PC-3 (cell line): ENCODE measurements at regions not wholly inside any gene's neighbourhood (a gene's known extent, or its start where the extent isn't known, plus 50 kb on each side); places are given as distances from the start of the nearest gene placed in this dataset.

ENCODE experiments used
- EZH2 ChIP-seq: fragments of 300-600 bp; sonication (generic); IDR thresholded peaks from one replicate; pipeline ENCODE4 v1.6.1; 2017; ENCODE audit warnings: antibody characterized with exemption, mild to moderate bottlenecking, low read length; ENCODE audit not compliant: unreplicated experiment
- EZH2phosphoT487 ChIP-seq: fragments of 300-600 bp; sonication (generic); IDR thresholded peaks from 2 replicates; pipeline ENCODE4 v1.6.1; 2018; ENCODE audit warnings: mild to moderate bottlenecking, antibody characterized with exemption, low read length, borderline replicate concordance
- TF ChIP-seq, protein P1 (sequence below): fragments of 300-600 bp; sonication (generic); conservative IDR thresholded peaks from 2 replicates; pipeline ENCODE4 v1.5.1; 2017; ENCODE audit warnings: antibody characterized with exemption, low read depth, mild to moderate bottlenecking, low read length

DNA sequence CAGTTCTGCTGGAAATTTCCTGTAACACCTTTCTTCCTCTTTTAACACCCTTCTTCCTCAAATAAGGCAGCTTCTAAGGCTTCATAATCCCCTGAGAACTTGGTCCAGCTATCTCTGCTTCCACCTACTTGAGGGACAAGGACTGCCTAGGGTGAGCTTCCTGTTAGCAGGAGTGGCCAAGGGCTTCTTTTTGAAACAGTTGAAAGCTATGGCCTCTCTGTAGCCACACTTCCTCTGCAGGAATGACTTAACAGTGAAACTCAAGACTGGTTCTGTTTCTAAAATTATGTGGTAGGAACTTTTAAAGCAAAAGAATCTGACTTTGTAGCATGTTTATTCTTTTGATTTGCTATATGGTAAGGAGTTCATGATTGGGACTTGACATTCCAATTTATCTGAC lies 108.5 kb upstream of the WDR1 start:
- TF ChIP-seq, protein P1, sequence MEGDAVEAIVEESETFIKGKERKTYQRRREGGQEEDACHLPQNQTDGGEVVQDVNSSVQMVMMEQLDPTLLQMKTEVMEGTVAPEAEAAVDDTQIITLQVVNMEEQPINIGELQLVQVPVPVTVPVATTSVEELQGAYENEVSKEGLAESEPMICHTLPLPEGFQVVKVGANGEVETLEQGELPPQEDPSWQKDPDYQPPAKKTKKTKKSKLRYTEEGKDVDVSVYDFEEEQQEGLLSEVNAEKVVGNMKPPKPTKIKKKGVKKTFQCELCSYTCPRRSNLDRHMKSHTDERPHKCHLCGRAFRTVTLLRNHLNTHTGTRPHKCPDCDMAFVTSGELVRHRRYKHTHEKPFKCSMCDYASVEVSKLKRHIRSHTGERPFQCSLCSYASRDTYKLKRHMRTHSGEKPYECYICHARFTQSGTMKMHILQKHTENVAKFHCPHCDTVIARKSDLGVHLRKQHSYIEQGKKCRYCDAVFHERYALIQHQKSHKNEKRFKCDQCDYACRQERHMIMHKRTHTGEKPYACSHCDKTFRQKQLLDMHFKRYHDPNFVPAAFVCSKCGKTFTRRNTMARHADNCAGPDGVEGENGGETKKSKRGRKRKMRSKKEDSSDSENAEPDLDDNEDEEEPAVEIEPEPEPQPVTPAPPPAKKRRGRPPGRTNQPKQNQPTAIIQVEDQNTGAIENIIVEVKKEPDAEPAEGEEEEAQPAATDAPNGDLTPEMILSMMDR, result no peak
- TF ChIP-seq EZH2 (no peak), EZH2phosphoT487 (no peak)
